GDM1 (cell line): ENCODE measurements at regions not wholly inside any gene's neighbourhood (a gene's known extent, or its start where the extent isn't known, plus 50 kb on each side); places are given as distances from the start of the nearest gene placed in this dataset.
"Not testable (repeated sequence)": the region's sequence is repeated elsewhere in the genome, so short reads cannot be mapped to it uniquely, and the experiment has no call there.

Experiments
- DNase-seq: peaks from one replicate; lab custom pipeline; 2025; lab: John Stamatoyannopoulos, UW

DNA sequence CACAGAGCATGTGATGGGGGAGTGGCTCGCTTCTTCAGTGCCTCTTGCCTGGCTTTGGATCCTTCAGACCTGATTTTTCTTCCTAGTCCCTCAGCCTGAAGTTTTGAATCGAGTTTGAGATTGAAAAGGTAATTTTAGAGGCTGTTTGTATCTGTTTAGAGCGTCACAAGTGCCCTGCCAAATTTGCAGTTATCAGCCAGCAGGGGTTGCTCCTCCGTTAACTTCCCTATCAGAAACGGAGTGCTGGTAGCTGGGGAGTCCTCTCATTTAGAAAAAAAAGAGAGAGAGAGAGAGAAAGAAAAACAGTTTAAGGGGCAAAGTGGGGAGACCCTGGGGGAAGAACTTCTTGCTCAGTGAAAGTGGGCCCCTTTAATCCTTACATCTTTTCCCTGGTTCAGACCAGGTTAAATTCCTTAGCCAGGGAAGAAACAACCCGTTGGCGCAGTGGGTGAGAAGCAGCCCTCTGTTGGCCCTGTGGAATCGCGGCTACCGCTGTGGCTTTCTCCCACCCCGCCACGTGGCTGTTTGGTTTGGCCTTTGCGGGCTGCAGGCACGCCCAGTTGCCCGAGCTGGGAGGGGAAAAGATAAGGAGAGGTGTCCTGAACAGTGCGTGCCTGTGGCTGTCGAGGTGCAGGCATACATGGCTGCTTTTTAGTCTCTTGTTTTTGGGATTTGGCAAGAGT lies 576.7 kb upstream of the ACO1 start:
- DNase-seq, result no peak

DNA sequence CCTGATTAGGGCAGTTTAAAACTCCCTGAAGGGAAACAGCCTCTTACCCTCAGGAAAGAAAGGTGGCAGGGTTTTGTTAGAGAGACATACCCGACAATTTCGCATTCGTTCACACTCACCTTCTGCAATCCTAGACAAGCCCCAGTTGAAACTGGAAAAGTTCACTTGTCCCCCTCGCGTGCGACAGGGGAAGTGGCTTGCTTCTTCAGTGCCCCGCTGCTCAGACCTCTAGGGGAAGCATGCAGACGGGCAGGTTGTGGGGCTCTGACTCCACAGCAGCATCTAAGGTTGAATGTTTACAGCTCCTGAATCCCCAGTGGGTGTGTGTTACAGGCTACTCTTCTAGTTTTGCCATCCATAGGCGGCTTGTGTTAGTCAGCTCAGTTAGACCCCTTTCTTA lies 575.7 kb upstream of the ACO1 start:
- DNase-seq, result no peak

DNA sequence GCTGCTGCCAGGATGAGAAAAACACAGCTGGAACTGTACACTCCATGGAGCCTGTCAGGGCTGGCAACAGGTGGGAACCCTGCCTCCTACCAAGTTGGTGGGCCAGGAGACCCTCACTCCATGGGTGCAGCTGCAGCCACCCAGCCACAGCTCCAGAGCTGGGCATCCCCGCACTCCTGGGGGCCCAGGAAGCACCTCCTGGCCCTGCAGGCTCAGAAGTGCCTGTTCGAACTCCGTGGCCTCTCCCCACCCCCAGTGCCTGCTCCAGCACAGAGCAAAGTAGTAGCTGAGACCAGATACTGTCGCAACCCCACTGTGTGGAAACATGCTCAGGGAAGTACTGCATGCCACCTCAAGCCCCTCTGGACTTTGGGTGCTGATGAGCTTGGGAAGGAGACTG lies 564.0 kb upstream of the ACO1 start:
- DNase-seq, result no peak

DNA sequence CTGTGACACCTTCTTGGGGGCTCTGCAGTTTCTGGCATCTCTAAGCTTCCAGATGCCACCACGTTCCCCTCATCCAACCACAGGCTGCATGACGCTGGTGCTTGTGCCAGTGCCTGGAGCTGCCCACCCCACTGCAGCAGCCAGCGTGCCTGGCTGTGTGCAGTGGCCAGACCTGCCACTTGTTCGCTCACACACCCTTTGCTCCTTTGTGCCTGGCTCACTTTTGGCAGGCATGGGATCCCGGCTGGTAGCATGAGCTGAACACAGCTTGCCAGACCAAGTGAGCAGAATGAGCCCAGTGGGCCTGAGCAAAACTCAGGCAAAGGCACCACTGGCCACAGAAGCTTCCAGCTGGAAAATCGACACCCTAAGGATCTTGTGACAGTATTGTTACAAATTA lies 562.9 kb upstream of the ACO1 start:
- no peak for DNase-seq

DNA sequence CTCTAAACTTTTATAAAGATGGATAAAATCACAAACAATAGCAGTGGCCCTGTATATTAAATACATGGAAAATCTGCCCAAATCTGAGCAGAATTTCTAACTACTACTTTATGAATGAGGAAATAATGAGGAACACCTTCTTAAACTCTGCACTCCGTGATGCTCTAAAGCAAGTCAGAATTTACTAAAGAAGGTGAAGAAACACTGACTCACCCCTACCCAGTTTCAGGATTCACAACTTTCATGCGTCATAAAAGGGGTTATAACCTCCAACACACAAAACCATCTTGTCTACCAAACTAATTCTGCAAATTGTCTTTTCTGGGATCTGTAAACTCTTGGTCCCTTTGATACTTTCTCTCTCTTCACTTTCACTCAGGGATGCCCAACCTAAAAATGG lies 561.1 kb upstream of the ACO1 start:
- DNase-seq, result no peak

DNA sequence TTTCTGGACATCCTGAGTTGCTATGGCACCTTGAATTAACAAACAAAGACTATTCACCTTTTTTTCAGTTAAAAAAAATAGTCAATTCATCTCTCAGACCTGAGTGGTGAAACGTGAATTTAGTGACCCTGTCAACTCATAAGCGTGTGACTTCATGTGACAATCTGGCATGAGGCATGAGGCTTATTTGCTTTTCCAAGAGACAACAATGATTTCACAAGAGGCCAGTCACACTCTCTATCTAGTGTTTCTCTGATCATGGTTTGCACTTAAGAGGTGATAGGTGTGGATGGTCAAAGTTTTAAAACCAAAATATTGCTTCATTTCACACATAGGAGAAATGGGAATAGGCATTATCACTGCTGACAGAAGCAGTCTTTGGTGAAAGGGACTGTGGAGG lies 559.6 kb upstream of the ACO1 start:
- DNase-seq, result no peak

DNA sequence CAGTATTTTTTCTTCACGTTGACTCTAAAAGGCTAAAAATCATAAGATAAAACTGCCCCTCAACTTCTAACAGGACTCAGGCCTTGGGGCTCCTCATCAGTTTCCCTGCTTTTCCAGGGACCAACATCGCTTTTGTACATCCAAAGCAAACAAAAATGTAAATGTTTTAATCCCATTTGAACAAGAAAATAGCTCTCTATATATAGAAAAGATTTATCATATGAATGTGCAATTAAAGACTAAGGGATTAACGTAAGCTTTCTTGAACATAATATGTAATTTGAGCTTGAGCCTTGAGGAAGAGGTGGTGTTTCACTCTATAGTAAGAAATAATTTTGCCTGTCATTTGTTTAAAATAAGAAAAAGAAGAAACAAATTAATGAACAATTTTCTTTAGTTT lies 547.2 kb upstream of the ACO1 start:
- no peak for DNase-seq

DNA sequence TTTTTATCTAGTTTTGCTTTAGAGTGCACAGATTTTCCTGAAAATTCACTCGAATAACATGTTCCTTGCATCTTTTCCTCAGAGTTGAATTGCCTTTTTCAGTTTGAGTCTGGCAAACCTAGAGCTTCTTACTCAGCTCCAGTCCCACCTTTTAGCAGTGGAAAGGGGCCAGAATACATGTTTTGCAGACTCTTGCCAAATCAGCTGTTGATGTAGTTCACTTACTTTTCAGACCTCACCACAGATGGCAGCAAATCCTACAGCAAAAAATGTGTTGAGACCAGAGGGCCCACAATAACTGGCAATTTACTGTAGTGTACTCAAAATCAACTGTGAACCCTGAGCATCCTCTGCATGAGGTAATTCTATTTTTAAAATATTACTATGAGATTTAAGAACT lies 545.2 kb upstream of the ACO1 start:
- DNase-seq, result no peak

DNA sequence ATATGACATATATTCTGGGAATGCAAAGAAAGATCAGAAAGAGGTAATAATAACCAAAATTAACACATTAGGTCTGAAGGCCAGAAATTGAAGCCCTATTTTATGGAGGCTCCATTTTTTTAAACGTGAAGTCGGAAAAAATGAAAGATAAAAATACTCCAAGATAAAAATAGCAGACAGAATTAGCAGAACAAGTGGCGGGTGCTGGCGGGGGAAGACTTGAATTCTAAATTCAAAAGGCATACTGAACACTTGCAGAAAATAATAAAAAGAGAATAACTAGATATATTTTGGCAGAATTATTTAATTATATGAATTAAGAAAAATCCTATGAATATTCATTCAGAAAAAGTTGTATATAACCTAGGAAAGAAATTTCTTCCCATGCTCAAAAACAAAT lies 543.7 kb upstream of the ACO1 start:
- DNase-seq, result no peak

DNA sequence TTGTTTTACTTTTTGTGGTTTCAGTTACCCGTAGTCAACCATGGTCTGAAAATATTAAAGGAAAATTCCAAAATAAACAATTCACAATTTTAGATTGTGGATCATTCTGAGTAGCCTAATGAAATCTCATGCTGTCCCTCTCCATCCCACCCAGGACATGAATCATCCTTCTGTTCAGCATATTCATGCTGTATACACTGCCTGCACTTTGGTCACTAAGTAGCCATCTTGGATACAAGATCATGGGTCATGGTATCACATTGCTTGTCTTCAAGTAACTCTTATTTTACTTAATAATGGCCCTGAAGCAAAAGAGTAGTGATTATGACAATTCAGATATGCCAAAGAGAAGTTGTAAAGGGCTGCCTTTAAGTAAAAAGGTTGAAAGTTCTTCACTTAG lies 536.5 kb upstream of the ACO1 start:
- no peak for DNase-seq

DNA sequence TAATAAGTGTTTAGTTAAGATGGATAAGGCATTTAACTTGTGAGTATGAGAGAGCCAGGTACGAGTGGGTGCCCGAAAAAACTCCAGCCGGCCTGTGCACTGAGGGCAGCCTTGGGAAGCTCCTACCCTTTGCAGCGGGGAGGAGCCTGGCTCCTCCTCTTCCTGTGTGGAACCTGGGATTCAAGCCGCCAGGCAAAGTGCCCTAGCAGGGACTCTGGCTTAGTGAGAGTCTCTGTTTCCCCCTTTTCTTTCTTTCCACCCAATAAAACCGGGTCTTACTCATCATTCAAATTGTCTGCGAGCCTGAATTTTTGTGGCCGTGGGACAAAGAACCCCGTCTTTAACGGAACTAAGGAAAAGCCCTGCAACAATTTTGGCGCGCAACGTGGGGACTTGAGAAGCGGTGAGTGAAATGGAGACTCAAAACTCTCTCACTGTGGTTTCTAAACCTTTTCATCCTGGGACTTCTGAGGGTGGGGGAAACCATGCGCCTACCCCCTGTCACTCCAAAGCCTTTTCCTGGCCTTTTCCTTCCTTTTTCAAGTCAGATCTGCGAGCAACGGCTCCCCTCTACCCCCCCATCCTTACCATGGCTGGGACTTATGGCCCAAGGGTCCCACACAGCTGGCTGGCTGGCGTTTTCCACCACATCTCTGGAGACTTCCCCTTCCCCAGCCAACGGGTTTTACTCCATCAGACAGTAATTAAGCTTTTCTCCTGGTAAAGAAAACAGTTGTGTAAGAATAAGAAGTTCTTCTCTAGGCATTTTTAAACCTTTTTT lies 535.7 kb upstream of the ACO1 start:
- no peak for DNase-seq

DNA sequence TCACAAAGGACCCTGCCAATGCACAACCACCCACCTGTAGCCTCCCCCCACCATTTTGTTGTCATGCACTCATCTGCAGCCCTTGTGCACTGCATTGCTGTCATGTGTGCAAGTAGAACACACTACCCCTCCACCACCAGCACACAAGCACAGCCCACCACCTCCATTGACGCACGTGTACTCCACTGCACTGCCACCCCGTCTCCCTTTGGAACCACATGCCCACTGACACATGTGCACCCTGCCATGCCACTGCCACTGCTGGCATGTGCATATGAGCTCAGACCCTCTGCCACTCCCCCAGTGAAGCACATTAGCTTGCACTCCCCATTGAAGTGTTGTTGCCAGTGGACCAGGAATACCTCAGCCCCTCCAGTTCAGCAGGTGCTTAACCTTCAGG lies 530.3 kb upstream of the ACO1 start:
- DNase-seq, result no peak

DNA sequence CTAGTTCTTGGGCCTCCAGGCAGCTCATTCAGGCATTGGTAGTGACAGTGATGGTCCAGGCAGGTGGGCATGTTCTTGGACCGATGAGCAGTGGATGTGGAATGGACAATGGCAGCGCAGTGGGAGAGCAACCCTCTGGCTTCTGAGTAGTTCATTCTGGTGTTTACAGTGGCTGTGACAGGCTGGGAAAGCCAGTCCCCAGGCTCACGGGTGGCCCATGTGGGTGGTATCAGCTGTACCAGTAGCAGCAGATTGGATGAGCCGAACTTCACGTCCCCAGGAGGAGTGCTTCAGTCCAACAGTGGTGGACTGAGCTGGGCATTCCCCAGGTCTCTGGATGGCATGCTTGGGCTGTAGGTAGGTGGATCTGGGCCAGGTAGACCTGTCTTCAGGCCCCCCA lies 515.6 kb upstream of the ACO1 start:
- no peak for DNase-seq

DNA sequence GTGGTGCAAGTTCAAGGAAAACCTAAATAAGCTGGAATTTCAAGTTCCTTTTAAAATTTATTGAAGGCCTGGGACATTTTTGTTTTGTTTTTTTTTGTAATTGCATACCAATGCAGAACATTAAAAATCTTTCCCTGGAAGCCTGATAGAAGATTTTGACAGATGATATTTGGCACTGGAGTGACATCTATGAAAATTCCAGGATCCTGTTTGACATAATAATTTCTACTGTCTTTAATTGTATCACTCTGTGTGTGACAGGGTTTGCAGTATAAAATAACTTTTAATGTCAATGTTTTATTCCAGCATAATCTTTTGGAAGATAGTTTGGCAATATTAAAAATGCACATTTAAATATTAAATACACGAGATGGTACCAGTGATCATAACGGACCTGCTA lies 514.2 kb upstream of the ACO1 start:
- DNase-seq, result no peak

DNA sequence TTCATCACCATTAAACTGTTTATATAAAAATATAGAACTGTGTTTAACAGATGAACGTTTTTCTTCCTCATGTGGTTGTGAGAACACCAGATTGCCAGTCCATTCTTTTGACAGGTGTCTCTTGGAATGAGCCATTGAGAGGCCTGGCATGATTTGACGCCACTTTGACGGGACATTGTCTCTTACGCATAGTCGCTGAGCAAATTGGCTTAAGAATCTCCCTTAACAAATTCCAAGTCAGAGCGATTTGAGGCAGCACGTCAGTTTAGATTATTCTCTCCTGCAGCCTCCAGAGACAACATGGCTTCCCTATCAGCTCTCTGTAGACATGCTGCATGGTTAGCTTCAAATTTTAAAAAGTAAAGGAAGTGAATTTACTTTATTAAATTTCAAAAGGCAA lies 510.7 kb upstream of the ACO1 start:
- DNase-seq, result no peak

DNA sequence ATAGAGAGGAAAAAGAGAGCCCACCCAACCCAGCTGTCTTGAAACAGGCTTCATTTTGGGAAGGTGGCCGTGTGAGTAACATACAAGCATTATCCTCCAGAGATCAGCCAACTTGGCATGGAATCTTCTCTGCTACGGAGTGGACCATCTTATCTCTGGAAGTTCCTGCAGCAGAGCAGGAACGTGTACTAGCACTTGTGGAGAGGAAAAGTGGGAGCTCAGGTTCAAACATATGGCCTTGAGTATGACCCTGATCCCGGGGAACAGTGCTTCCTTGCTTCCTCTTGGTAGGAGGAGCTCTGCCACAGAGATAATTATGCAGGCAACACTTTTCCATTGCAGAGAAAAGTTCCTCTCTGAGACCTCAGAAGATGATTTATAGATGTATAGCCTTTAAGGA lies 490.4 kb upstream of the ACO1 start:
- DNase-seq, result no peak

DNA sequence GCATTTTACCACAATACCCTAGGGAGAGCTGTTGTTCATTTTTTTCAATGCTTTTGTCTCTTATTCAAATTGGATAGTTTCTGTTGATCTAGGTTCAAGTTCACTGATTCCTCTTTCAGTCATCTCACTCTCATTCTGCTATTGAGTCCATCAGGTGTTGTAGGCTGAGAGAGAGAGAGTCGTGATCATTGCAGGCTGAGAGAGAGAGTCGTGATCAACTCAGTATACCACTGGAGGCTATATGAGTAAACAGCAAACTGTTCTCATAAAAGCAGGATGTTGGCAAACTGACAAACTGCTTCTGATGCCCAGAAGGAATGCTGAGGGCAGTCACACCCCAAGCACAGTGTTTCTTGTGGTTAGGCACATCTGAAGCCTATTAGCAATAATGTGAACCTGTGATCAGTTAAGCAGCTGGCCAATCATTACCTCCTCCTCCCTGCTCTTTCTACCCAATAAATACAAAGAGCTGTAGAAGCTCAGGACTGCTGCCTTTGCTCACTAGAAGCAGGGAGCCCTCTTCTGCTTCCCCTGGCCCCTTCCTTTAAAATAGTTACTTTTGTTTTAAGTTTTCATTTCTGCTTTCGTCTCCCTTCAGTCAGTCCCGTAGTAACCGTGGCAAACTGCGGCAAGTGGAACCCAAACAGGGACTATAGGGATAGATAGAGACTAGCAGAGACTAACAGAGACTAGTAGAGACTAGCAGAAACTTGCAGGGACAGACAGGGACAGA lies 476.1 kb upstream of the ACO1 start:
- no peak for DNase-seq

DNA sequence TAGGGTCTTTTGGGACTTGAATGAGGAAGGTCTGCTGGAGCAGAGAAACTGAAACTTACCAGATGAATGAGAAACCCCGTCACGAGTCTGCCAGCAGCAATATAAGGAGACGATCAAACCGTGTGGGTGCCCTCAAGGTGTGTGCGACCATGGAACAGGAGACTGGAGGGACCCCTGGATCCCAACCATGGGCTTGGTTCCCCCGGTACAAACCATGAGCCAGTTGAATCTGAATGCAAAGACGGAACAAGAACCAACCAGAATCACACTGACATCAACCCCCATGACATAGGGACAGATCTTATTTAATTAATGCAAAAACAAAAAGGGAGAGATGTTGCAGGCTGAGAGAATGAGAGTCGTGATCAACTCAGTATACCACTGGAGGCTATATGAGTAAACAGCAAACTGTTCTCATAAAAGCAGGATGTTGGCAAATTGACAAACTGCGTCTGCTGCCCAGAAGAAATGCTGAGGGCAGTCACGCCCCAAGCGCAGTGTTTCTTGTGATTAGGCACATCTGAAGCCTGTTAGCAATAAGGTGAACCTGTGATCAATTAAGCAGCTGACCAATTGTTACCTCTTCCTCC lies 475.5 kb upstream of the ACO1 start:
- DNase-seq, result no peak

DNA sequence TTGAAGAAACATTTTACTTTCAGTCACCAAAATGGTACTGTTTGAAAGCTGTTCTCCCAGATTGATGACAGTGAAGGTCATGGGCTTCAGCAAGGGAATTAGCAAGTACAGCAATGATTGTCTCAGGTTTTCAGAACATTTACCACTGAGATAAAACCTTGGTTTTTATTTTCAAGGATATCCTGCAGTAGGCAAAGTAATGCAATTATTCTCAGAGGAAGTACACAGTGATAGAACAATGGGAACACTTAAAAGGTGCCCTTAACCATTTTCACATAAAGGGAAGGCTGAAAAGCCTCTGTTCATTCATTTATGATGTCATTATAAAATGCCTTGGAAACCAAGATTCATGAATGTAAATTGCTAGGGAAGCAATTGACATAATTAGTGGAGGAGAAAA lies 471.8 kb upstream of the ACO1 start:
- DNase-seq, result no peak

DNA sequence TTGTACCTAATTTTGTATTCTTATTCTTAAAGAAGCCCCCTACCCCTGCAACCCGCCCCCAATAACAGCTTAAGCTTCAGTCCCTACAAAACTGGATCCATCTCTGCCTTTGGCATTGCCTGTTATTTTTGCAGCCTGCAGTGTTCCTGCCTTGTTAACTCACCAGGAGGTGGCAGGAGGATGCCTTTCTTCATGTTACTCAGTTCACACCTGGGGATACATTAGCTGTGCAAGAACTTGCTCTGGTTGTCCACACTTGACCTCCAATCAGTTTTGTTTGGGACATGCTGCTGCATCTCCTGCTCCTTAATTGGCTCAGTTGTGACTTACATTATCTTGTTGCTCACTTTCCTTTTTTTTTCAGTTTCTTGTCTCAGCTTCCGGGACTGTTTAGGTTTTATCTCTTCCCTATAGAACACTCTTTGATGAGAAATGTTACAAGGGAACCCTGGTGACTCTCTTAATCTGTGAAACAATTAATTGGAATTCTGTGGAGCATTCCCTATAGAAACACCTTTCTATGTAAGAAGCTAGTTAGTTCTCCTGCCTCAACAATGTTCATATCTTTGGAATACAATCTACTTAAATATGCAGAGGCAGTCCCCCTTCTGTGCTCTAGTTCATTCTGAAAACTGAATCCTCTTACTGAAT lies 467.7 kb upstream of the ACO1 start:
- no peak for DNase-seq

DNA sequence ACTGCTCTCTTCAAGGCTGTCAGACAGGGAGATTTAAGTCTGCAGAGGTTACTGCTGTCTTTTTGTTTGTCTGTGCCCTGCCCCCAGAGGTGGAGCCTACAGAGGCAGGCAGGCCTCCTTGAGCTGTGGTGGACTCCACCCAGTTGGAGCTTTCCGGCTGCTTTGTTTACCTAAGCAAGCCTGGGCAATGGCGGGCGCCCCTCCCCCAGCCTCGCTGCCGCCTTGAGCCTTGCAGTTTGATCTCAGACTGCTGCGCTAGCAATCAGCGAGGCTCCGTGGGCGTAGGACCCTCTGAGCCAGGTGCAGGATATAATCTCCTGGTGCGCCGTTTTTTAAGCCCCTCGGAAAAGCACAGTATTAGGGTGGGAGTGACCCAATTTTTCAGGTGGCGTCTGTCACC lies 446.7 kb upstream of the ACO1 start:
- not testable (repeated sequence) for DNase-seq

DNA sequence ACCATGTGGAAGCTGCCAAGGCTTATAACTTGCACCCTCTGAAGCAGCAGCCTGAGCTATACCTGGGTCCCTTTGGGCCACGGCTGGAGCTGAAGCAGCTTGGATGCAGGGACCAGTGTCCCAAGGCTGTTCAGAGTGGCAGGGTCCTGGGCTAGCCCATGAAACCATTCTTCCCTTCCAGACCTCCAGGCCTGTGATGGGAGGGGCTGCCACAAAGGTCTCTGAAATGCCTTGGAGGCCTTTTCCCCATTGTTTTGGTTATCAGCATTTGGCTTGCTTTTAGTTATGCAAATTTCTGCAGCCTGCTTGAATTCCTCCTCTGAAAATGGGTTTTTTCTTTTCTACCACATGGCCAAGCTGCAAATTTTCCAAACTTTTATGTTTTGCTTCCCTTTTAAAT lies 433.7 kb upstream of the ACO1 start:
- DNase-seq, result no peak
